ENCODE measurements at regions not wholly inside any gene's neighbourhood (a gene's known extent, or its start where the extent isn't known, plus 50 kb on each side); places are given as distances from the start of the nearest gene placed in this dataset.

- TF ChIP-seq CTCF (IDR thresholded peaks at IDR 0.05) (no peak), POLR2A (IDR thresholded peaks at IDR 0.05) (no peak)
Measured at GRCh38 chr6:168181876-168182275, 102.9 kb upstream of the FRMD1 start.
